SU-DHL-6 (cell line): ENCODE measurements at regions not wholly inside any gene's neighbourhood (a gene's known extent, or its start where the extent isn't known, plus 50 kb on each side); places are given as distances from the start of the nearest gene placed in this dataset.

Experiments
- H2AFZ ChIP-seq: fragments of 200-600 bp; sonication (generic); 2 replicates; pipeline ENCODE4 v1.6.1; 2014; ENCODE audit warnings: low read depth, mild to moderate bottlenecking, moderate library complexity, mixed read lengths, antibody characterized with exemption, low read length; ENCODE audit not compliant: severe bottlenecking
- H3F3A ChIP-seq: fragments of 200-600 bp; shearing (Covaris generic); 2 replicates; pipeline ENCODE4 v1.6.0; 2016; ENCODE audit warnings: antibody characterized with exemption, mild to moderate bottlenecking; ENCODE audit not compliant: insufficient read depth
- H3K27ac ChIP-seq: fragments of 200-600 bp; sonication (generic); 2 replicates; pipeline ENCODE4 v1.5.1; 2016; ENCODE audit warnings: low read depth, mild to moderate bottlenecking, low read length, moderate library complexity, mixed read lengths
- H3K27me3 ChIP-seq: fragments of 200-600 bp; sonication (generic), shearing (Covaris generic); 2 replicates; pipeline ENCODE4 v1.6.0; 2014; ENCODE audit warnings: mild to moderate bottlenecking, low read length
- H3K36me3 ChIP-seq: fragments of 200-600 bp; sonication (generic); 2 replicates; pipeline ENCODE4 v1.6.1; 2014; ENCODE audit warnings: mild to moderate bottlenecking, low read length, mixed read lengths
- H3K4me2 ChIP-seq: fragments of 300-600, 200-600 bp; shearing (Covaris generic), sonication (generic); 2 replicates; pipeline ENCODE4 v1.6.0; 2014; ENCODE audit warnings: low read length, low read depth, mild to moderate bottlenecking; ENCODE audit not compliant: poor library complexity, severe bottlenecking
- H3K4me3 ChIP-seq: fragments of 200-600 bp; sonication (generic); 2 replicates; pipeline ENCODE4 v1.5.1; 2014; ENCODE audit warnings: antibody characterized with exemption, low read length, mild to moderate bottlenecking, mixed read lengths; ENCODE audit not compliant: insufficient read depth, poor library complexity, severe bottlenecking
- H3K79me2 ChIP-seq: fragments of 200-600 bp; sonication (generic); 2 replicates; pipeline ENCODE4 v1.6.1; 2014; ENCODE audit warnings: mild to moderate bottlenecking, low read length, moderate library complexity; ENCODE audit not compliant: insufficient read depth
- H3K9ac ChIP-seq: fragments of 200-600 bp; sonication (generic); 2 replicates; pipeline ENCODE4 v1.7.0; 2014; ENCODE audit warnings: mild to moderate bottlenecking, low read length
- H3K9me2 ChIP-seq: fragments of 200-600 bp; sonication (generic); replicated peaks from 2 replicates; pipeline ENCODE4 v1.6.1; 2014; ENCODE audit warnings: low read length; ENCODE audit not compliant: insufficient read depth
- H3K9me3 ChIP-seq: fragments of 200-600 bp; sonication (generic); 2 replicates; pipeline ENCODE4 v1.6.1; 2014; ENCODE audit warnings: low read length, mixed read lengths; ENCODE audit not compliant: insufficient read depth
- H4K20me1 ChIP-seq: fragments of 200-600 bp; sonication (generic); 2 replicates; pipeline ENCODE4 v1.6.1; 2014; ENCODE audit warnings: low read depth, mild to moderate bottlenecking, antibody characterized with exemption, low read length, moderate library complexity, mixed read lengths
- CTCF ChIP-seq: fragments of 200-600 bp; sonication (generic); IDR thresholded peaks from one replicate; pipeline ENCODE4 v1.5.1; 2017; ENCODE audit warnings: antibody characterized with exemption, mild to moderate bottlenecking, low read length, moderate library complexity; ENCODE audit not compliant: insufficient read depth, poor library complexity, severe bottlenecking
- EZH2phosphoT487 ChIP-seq: fragments of 200-600 bp; sonication (generic), shearing (Covaris generic); conservative IDR thresholded peaks from 2 replicates; pipeline ENCODE4 v1.6.1; 2018; ENCODE audit warnings: mild to moderate bottlenecking, antibody characterized with exemption, low read length, moderate library complexity, mixed read lengths

GRCh38 chr18:42258301-42258965 lies 303.4 kb downstream of the PIK3C3 start:
- no peaks in the 10 kb centered on the region for H3K9me2 ChIP-seq
- TF ChIP-seq EZH2phosphoT487 (no peak), CTCF (no peak)
- no peak overlapping the region for H3K4me2 ChIP-seq
- no peaks in the 10 kb centered on the region for H3K36me3 ChIP-seq
- H3F3A ChIP-seq: no peaks in the 10 kb centered on the region
- H3K27me3 ChIP-seq: 0 out of 2 replicates have a peak, but pooled peaks cover 2% of the 10 kb centered on the region
- no peak overlapping the region for H2AFZ ChIP-seq
- no peak overlapping the region for H3K9ac ChIP-seq
- no peak overlapping the region for H3K4me3 ChIP-seq
- no peaks in the 10 kb centered on the region for H3K9me3 ChIP-seq
- H4K20me1 ChIP-seq: no peaks in the 10 kb centered on the region
- H3K79me2 ChIP-seq: no peaks in the 10 kb centered on the region
- no peak overlapping the region for H3K27ac ChIP-seq

- Histone ChIP-seq H3K27me3 (0 out of 2 replicates have a peak, but pooled peaks cover 2% of the 10 kb centered on the region), H3K4me2 (no peak overlapping the region), H4K20me1 (no peaks in the 10 kb centered on the region), H3K9ac (no peak overlapping the region), H3F3A (no peaks in the 10 kb centered on the region), H3K9me3 (no peaks in the 10 kb centered on the region), H3K27ac (no peak overlapping the region), H3K4me3 (no peak overlapping the region), H2AFZ (no peak overlapping the region), H3K9me2 (no peaks in the 10 kb centered on the region), H3K79me2 (no peaks in the 10 kb centered on the region), H3K36me3 (no peaks in the 10 kb centered on the region)
- no peak for TF ChIP-seq EZH2phosphoT487
- no peak for TF ChIP-seq CTCF
Measured at GRCh38 chr18:42261731-42262130, 306.7 kb downstream of the PIK3C3 start.

- Histone ChIP-seq H4K20me1 (no peaks in the 10 kb centered on the region), H3K36me3 (no peaks in the 10 kb centered on the region), H3K9ac (no peak overlapping the region), H3K4me2 (no peak overlapping the region), H3K4me3 (no peak overlapping the region), H3K79me2 (no peaks in the 10 kb centered on the region), H3K27me3 (0 out of 2 replicates have a peak, but pooled peaks cover 2% of the 10 kb centered on the region), H3K9me3 (no peaks in the 10 kb centered on the region), H3K27ac (no peak overlapping the region), H3K9me2 (no peaks in the 10 kb centered on the region), H3F3A (no peaks in the 10 kb centered on the region), H2AFZ (no peak overlapping the region)
- no peak for TF ChIP-seq CTCF
- no peak for TF ChIP-seq EZH2phosphoT487
Measured at GRCh38 chr18:42264497-42264896, 309.5 kb downstream of the PIK3C3 start.
